IgD-negative memory B cell (primary cell): ENCODE measurements at regions not wholly inside any gene's neighbourhood (a gene's known extent, or its start where the extent isn't known, plus 50 kb on each side); places are given as distances from the start of the nearest gene placed in this dataset.

Source experiments
- H3K27ac Mint-ChIP-seq, 3 donors: one replicate each; pipeline ENCODE4 v1.8.0; 2020 to 2022; ENCODE audit warnings: mild to moderate bottlenecking in 3 of 3, mixed read lengths in 3 of 3, moderate library complexity in 1 of 3
- H3K27me3 Mint-ChIP-seq: one replicate; pipeline ENCODE4 v1.8.0; 2021; ENCODE audit warnings: mixed read lengths
- H3K36me3 Mint-ChIP-seq: one replicate; pipeline ENCODE4 v1.8.0; 2020; ENCODE audit warnings: mild to moderate bottlenecking, mixed read lengths
- H3K4me1 Mint-ChIP-seq, 3 donors: one replicate each; pipeline ENCODE4 v1.8.0; 2020 to 2022; ENCODE audit warnings: mixed read lengths in 3 of 3, mild to moderate bottlenecking in 1 of 3
- H3K4me3 Mint-ChIP-seq, 4 donors: one replicate each; pipeline ENCODE4 v1.8.0; 2020 to 2022; ENCODE audit warnings: mild to moderate bottlenecking in 4 of 4, mixed read lengths in 4 of 4, moderate library complexity in 3 of 4
- H3K9me3 Mint-ChIP-seq, 3 donors: one replicate each; pipeline ENCODE4 v1.8.0; 2020 to 2021; ENCODE audit warnings: mixed read lengths in 3 of 3, mild to moderate bottlenecking in 1 of 3

GRCh38 chr2:56102866-56103265 is 80.9 kb upstream of the CCDC85A start:
- Mint-ChIP-seq H3K4me1 (peaks cover 0 to 1% (median 0%) of the 10 kb centered on the region in 3 donors), H3K9me3 (peaks cover 0 to 2% (median 1%) of the 10 kb centered on the region in 3 donors), H3K36me3 (no peaks in the 10 kb centered on the region), H3K27me3 (peaks cover 4% of the 10 kb centered on the region), H3K27ac (no peak overlapping the region), H3K4me3 (no peak overlapping the region)

- Mint-ChIP-seq H3K27ac (no peak overlapping the region), H3K4me3 (no peak overlapping the region), H3K36me3 (peaks cover 1% of the 10 kb centered on the region), H3K4me1 (peaks cover 0 to 1% (median 0%) of the 10 kb centered on the region in 3 donors), H3K27me3 (peaks cover 4% of the 10 kb centered on the region), H3K9me3 (peaks cover 0 to 2% (median 1%) of the 10 kb centered on the region in 3 donors)
Observed at GRCh38 chr2:56104962-56105361, 78.8 kb upstream of the CCDC85A start.

DNA sequence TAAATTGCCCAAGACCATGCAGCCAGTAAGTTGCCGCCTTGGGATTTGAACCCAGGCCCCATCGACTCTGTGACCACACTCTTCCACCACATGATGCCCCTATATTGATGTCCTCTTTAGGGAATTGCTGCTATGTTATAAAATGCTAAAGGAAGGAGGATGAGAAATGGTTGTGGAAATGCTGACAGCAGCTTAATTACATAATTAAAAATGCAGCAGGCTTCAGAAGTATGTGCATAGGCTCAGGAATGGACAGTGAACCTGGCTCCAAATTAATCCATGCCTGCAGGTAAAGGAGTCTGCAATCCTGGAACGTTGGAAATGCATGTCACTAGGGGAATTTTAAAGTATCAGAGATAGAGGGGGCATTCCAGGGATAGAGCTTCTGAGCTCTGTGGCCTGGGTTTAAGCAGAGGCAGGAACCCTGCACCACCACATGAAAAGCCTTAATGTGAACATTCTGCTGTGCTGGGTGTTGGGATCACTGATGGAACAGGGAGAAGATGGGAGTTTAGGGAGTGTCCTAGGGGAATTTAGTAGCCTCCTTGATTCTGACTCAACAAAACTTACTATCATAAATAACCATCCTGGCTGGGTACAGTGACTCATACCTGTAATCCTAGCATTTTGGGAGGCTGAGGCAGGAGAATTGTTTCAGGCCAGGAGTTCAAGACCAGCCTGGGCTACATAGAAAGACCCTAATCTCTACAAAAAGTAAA is 76.1 kb upstream of the CCDC85A start:
- peaks cover 1% of the 10 kb centered on the region for H3K36me3 Mint-ChIP-seq
- peaks cover 0 to 3% (median 1%) of the 10 kb centered on the region in 3 donors for H3K9me3 Mint-ChIP-seq
- H3K27ac Mint-ChIP-seq: no peak overlapping the region
- peaks cover 4% of the 10 kb centered on the region for H3K27me3 Mint-ChIP-seq
- H3K4me1 Mint-ChIP-seq: peaks cover 0 to 1% (median 0%) of the 10 kb centered on the region in 3 donors
- no peak overlapping the region for H3K4me3 Mint-ChIP-seq

GRCh38 chr2:56108806-56109205 is 75.0 kb upstream of the CCDC85A start:
- Mint-ChIP-seq H3K4me1 (peaks cover 0 to 1% (median 0%) of the 10 kb centered on the region in 3 donors), H3K9me3 (peaks cover 0 to 2% (median 1%) of the 10 kb centered on the region in 3 donors), H3K27ac (no peak overlapping the region), H3K27me3 (peaks cover 4% of the 10 kb centered on the region), H3K36me3 (peaks cover 1% of the 10 kb centered on the region), H3K4me3 (no peak overlapping the region)

DNA sequence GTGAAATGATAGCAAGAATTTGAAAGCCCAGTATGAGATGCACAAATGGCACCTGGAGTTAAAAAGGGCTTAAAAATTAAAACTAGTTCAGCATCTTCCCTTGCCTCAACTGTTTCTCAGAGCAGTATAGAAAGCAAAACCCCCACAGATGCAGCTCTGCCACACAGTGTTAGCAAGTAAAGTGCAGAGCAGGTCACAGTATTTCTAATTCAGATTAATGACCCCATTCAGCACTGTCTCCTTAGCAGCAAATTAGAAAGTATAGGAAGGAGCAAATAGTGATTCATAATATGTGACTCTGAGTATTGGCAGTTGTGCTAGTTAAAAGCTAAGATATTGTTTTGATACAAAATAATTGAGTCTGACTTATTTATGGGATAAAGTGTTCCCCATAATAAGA is 73.8 kb upstream of the CCDC85A start:
- H3K4me3 Mint-ChIP-seq: no peak overlapping the region
- peaks cover 4% of the 10 kb centered on the region for H3K27me3 Mint-ChIP-seq
- H3K9me3 Mint-ChIP-seq: peaks cover 0 to 5% (median 1%) of the 10 kb centered on the region in 3 donors
- no peaks in the 10 kb centered on the region for H3K4me1 Mint-ChIP-seq
- peaks cover 1% of the 10 kb centered on the region for H3K36me3 Mint-ChIP-seq
- H3K27ac Mint-ChIP-seq: no peak overlapping the region

- peaks cover 0 to 5% (median 0%) of the 10 kb centered on the region in 3 donors for H3K9me3 Mint-ChIP-seq
- no peaks in the 10 kb centered on the region for H3K4me1 Mint-ChIP-seq
- H3K4me3 Mint-ChIP-seq: no peak overlapping the region
- H3K36me3 Mint-ChIP-seq: peaks cover 1% of the 10 kb centered on the region
- H3K27me3 Mint-ChIP-seq: no peaks in the 10 kb centered on the region
- no peak overlapping the region for H3K27ac Mint-ChIP-seq
Observed at GRCh38 chr2:56113382-56113975, 70.3 kb upstream of the CCDC85A start.

GRCh38 chr2:56117764-56118163 is 66.0 kb upstream of the CCDC85A start:
- Mint-ChIP-seq H3K27me3 (no peaks in the 10 kb centered on the region), H3K4me3 (peak overlapping the region in 1 of 4 donors; percentile 41), H3K36me3 (no peaks in the 10 kb centered on the region), H3K9me3 (peaks cover 0 to 3% (median 0%) of the 10 kb centered on the region in 3 donors), H3K4me1 (no peaks in the 10 kb centered on the region), H3K27ac (no peak overlapping the region)

DNA sequence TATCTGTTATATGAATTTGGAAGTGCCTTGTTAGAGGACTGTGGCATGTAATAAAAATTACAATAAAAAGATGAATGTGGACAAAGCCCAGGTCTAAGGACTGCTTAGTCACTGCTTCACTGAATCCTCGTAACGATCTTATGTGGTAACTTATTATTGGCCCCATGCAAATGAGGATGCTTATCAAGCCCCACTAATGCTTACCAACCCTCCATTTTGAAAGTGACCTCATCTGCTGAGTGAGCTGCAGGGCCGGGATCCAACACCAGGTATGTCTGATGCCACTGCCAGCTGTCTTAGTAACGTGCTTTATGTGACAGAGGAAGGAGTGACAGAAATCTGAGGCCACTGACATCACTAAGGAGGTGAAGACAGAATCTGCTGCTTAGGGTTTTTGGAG is 65.3 kb upstream of the CCDC85A start:
- peaks cover 0 to 3% (median 0%) of the 10 kb centered on the region in 3 donors for H3K9me3 Mint-ChIP-seq
- H3K27me3 Mint-ChIP-seq: peaks cover 2% of the 10 kb centered on the region
- no peak overlapping the region for H3K27ac Mint-ChIP-seq
- no peak overlapping the region for H3K4me3 Mint-ChIP-seq
- no peaks in the 10 kb centered on the region for H3K36me3 Mint-ChIP-seq
- H3K4me1 Mint-ChIP-seq: no peaks in the 10 kb centered on the region

DNA sequence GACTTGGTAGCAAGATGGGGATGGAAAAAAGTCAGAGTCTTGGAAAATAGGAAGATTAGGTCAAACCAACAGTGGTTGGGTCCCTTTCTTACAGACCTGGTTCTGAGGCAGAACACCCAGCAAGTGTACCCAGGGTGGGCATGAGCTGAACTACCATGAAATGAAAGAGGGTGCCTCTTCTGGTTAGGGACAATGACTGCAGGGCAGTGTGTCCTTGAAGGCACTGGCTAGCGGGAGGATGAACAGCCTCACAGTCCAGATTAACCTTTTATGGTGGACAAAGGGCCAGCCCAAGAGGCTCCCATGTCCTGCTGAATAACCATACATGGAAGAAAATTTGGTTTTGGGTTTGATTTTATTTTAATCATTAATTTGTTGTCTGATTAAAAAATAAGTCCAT is 61.8 kb upstream of the CCDC85A start:
- Mint-ChIP-seq H3K27me3 (peaks cover 5% of the 10 kb centered on the region), H3K36me3 (no peaks in the 10 kb centered on the region), H3K4me3 (no peak overlapping the region), H3K9me3 (no peaks in the 10 kb centered on the region), H3K4me1 (no peaks in the 10 kb centered on the region), H3K27ac (no peak overlapping the region)

DNA sequence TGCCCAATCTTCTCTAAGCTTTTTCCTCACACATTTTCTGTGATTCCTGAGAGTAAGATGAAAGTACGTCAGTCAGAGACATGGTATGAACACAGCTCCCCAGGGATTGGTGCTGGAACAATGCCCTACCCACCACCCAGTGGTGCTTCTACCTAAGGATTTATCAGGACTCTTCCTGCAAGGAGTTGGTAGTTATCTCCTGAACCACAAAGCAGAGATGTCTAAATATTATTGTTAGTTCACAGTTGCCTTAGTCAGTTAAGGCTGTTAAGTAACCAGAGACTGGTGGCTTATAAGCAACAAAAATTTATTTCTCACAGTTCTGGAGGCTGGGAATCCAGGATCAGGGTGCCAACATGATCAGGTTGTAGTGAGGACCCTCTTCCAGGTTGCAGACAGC is 60.3 kb upstream of the CCDC85A start:
- no peak overlapping the region for H3K27ac Mint-ChIP-seq

DNA sequence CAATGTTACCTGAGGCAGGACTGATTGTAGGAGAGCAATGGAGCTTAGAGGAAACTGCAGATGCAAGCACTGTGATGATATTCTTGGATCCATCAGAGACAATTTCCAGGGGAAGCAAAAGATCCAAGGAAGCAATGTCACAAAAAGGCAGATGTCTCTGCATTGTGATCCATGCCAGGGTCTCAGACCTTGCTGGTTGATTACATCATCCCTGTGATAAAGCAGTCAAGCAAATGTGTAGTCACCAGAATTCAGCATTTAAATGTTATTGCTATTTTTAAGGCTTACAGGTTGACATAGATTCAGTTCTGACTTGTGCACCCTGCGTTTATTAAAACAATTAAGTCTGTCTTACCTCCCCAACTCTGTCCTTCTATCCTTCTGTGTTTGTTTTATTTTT is 56.8 kb upstream of the CCDC85A start:
- H3K27me3 Mint-ChIP-seq: peaks cover 7% of the 10 kb centered on the region
- H3K36me3 Mint-ChIP-seq: no peaks in the 10 kb centered on the region
- H3K9me3 Mint-ChIP-seq: no peaks in the 10 kb centered on the region
- H3K27ac Mint-ChIP-seq: no peak overlapping the region
- H3K4me3 Mint-ChIP-seq: no peak overlapping the region
- no peaks in the 10 kb centered on the region for H3K4me1 Mint-ChIP-seq

More for the DNA sequence above, 60.3 kb upstream of the CCDC85A start:
- Mint-ChIP-seq H3K36me3 (no peaks in the 10 kb centered on the region), H3K27me3 (peaks cover 5% of the 10 kb centered on the region), H3K4me3 (no peak overlapping the region), H3K4me1 (no peaks in the 10 kb centered on the region), H3K9me3 (no peaks in the 10 kb centered on the region)

DNA sequence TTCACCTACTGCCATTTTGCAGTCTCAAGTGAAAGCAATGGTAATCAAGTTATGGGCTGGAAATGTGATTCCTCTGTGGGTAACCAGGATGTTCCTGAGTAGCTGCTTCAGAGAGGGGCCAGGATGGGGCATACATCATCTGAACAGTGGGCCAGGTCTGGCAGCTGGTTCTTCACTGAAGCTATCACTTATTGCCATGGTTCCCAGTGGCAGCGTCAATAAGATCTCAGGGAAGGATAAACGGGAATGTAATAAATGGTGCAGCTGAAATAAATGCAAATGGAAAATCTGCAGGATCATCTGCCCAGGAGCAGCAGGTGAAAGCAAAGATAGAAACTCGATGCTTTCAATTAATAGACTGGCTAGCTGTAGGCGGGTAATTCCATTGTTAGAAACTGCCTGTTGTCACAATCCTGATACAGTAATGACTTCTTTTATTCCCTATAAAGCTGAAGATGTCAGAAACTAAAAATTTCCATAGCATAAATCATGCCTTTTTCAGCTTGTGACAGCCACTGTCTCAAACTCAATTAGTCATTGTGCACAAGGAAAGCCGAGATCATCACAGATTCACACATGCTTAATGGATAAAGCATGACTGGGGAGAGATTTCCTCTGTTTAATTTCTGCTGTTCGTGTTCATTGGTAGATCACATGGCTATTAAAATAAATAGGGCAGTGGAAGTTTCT is 56.2 kb upstream of the CCDC85A start:
- H3K36me3 Mint-ChIP-seq: no peaks in the 10 kb centered on the region
- H3K9me3 Mint-ChIP-seq: no peaks in the 10 kb centered on the region
- no peak overlapping the region for H3K4me3 Mint-ChIP-seq
- H3K27me3 Mint-ChIP-seq: peaks cover 7% of the 10 kb centered on the region
- H3K27ac Mint-ChIP-seq: no peak overlapping the region
- H3K4me1 Mint-ChIP-seq: no peaks in the 10 kb centered on the region

GRCh38 chr2:56128235-56128634 is 55.6 kb upstream of the CCDC85A start:
- H3K4me3 Mint-ChIP-seq: no peak overlapping the region
- H3K36me3 Mint-ChIP-seq: no peaks in the 10 kb centered on the region
- H3K27me3 Mint-ChIP-seq: peaks cover 5% of the 10 kb centered on the region
- H3K9me3 Mint-ChIP-seq: no peaks in the 10 kb centered on the region
- no peak overlapping the region for H3K27ac Mint-ChIP-seq
- no peaks in the 10 kb centered on the region for H3K4me1 Mint-ChIP-seq

- Mint-ChIP-seq H3K27ac (no peak overlapping the region), H3K36me3 (no peaks in the 10 kb centered on the region), H3K9me3 (no peaks in the 10 kb centered on the region), H3K4me1 (no peaks in the 10 kb centered on the region), H3K4me3 (no peak overlapping the region), H3K27me3 (peaks cover 5% of the 10 kb centered on the region)
Observed at GRCh38 chr2:56130463-56131070, 53.2 kb upstream of the CCDC85A start.

GRCh38 chr2:56132138-56132537 is 51.7 kb upstream of the CCDC85A start:
- Mint-ChIP-seq H3K4me1 (no peaks in the 10 kb centered on the region), H3K9me3 (no peaks in the 10 kb centered on the region), H3K27ac (no peak overlapping the region), H3K36me3 (no peaks in the 10 kb centered on the region), H3K4me3 (no peak overlapping the region), H3K27me3 (peaks cover 2% of the 10 kb centered on the region)
